ENCODE measurements at regions not wholly inside any gene's neighbourhood (a gene's known extent, or its start where the extent isn't known, plus 50 kb on each side); places are given as distances from the start of the nearest gene placed in this dataset.
A peak's percentile ranks its signal among the peaks of the same experiment; 100 is the strongest.
"Not testable (repeated sequence)": the region's sequence is repeated elsewhere in the genome, so short reads cannot be mapped to it uniquely, and the experiment has no call there.

GRCh38 chr4:156329779-156330178, 376.1 kb upstream of the CTSO start:
- DNase-seq: no peak
- TF ChIP-seq POLR2A (IDR thresholded peaks at IDR 0.05; ENCODE audit: low read length): no peak

GRCh38 chr4:156328882-156329281, 375.2 kb upstream of the CTSO start:
- DNase-seq: no peak
- TF ChIP-seq GATA1 (IDR thresholded peaks at IDR 0.05; ENCODE audit: low read depth, low read length): no peak
- TF ChIP-seq POLR2A (IDR thresholded peaks at IDR 0.05; ENCODE audit: low read length): no peak

DNA sequence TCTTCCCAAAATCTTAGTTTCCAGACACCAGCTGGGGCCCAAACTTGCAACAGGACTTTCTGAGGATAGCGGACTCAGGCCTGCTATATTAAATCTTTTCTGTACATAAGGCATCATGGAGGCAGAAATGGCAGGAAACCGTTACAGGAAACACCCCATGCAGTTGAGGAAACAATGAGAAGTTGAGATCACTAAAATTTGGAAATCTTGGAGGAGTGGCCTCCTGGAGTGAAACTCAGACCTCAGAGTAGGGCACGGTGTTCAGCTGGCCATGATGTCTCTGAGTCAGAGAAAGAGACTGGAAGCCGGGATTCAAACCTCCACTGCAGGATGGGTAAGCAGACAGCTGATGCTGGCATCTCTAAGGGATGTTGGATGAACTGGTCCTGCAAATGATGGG, 372.6 kb upstream of the CTSO start:
- no peak for TF ChIP-seq GATA1 (IDR thresholded peaks at IDR 0.05; ENCODE audit: low read depth, low read length)
- no peak for TF ChIP-seq POLR2A (IDR thresholded peaks at IDR 0.05; ENCODE audit: low read length)
- no peak for DNase-seq

GRCh38 chr4:156322592-156322991, 368.9 kb upstream of the CTSO start:
- TF ChIP-seq GATA1 (IDR thresholded peaks at IDR 0.05; ENCODE audit: low read depth, low read length): no peak
- no peak for TF ChIP-seq POLR2A (IDR thresholded peaks at IDR 0.05; ENCODE audit: low read length)
- DNase-seq: no peak

- TF ChIP-seq POLR2A (IDR thresholded peaks at IDR 0.05; ENCODE audit: low read length) (no peak), GATA1 (IDR thresholded peaks at IDR 0.05; ENCODE audit: low read depth, low read length) (no peak)
- no peak for DNase-seq
Measured at GRCh38 chr4:156321203-156321602, 367.5 kb upstream of the CTSO start.

- no peak for TF ChIP-seq POLR2A (IDR thresholded peaks at IDR 0.05; ENCODE audit: low read length)
- no peak for TF ChIP-seq GATA1 (IDR thresholded peaks at IDR 0.05; ENCODE audit: low read depth, low read length)
- no peak for DNase-seq
Measured at GRCh38 chr4:156313497-156313896, 359.8 kb upstream of the CTSO start.

DNA sequence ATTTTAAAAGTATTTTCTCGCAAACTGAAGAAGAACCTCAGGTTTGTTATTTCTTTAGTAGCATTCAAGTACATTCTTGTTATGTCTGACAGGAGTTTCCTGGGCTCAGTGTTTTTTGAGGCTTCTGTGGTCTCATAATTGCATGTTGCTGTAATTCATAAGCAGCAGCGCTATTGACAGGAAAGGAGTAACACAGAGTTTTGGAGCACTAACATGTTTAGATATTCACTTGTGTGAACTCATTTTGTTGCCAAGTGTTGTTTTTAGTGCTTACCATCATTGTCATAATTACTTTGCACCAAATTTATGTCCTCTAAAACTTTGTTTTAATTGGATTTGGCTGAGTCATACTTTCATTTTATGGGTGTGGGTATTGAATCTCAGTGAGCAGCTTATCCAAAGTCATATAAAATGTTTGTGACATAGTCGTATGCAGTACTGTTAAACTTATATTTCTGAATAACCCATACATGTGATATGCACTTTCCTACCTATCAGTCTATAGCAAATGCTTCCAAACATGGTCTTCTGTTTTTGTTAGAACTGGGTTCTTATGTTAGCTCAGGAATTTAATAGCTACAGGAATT, 358.7 kb upstream of the CTSO start:
- no peak for TF ChIP-seq POLR2A (IDR thresholded peaks at IDR 0.05; ENCODE audit: low read length)
- DNase-seq: no peak

- no peak for DNase-seq
- TF ChIP-seq POLR2A (IDR thresholded peaks at IDR 0.05; ENCODE audit: low read length) (no peak), GATA1 (IDR thresholded peaks at IDR 0.05; ENCODE audit: low read depth, low read length) (no peak)
Measured at GRCh38 chr4:156309031-156309430, 355.4 kb upstream of the CTSO start.

DNA sequence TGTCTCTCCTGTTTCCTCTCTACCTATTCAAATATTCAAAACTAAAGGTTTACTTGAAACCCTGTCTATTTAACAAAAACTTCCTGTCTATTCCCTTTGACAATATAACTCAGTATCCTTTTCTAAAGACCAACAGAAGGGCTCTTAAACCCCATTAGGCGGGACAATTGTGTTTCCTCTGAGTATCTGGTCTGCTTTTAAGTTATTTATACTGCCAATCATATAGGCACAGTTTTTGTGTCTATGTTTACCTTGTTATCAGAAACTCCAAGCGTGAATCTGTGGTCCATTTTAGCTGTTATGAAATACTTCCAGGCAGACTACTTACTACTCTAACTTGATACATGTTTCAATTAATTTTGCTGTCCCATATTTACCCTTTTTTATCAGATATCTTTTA, 350.0 kb upstream of the CTSO start:
- TF ChIP-seq POLR2A (IDR thresholded peaks at IDR 0.05; ENCODE audit: low read length) (no peak), GATA1 (IDR thresholded peaks at IDR 0.05; ENCODE audit: low read depth, low read length) (no peak)
- DNase-seq: no peak

- TF ChIP-seq POLR2A (IDR thresholded peaks at IDR 0.05; ENCODE audit: low read length) (no peak), GATA1 (IDR thresholded peaks at IDR 0.05; ENCODE audit: low read depth, low read length) (no peak)
- DNase-seq: no peak
Measured at GRCh38 chr4:156298230-156298629, 344.6 kb upstream of the CTSO start.

DNA sequence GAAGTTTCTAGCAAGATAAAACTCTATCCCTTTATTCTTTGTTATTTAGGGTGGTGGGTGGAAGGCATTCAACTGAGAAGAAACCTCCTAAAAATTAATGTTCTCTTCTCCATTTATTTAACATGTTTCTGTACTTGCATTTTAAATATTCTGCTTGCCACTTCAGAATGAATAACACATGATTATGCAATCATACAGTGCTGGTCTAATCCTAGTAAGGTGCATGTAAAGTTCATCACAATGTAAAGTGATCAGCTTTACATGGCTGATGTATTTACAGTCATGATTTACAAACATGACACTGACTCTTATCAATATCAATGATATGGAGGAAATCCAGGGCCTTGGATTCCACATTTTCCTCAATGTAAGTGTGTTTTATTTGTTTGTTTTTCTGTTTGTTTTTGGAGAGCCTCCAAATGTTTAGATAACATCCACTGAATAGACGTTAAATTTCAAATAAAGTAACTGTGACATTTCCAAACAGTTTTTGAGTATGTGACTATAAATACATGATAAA, 342.1 kb upstream of the CTSO start:
- TF ChIP-seq GATA1 (IDR thresholded peaks at IDR 0.05; ENCODE audit: low read depth, low read length): no peak
- DNase-seq: no peak

- no peak for TF ChIP-seq POLR2A (IDR thresholded peaks at IDR 0.05; ENCODE audit: low read length)
- no peak for TF ChIP-seq GATA1 (IDR thresholded peaks at IDR 0.05; ENCODE audit: low read depth, low read length)
- DNase-seq: peak; percentile 3 to 62
Measured at GRCh38 chr4:156294577-156294976, 340.9 kb upstream of the CTSO start.

DNA sequence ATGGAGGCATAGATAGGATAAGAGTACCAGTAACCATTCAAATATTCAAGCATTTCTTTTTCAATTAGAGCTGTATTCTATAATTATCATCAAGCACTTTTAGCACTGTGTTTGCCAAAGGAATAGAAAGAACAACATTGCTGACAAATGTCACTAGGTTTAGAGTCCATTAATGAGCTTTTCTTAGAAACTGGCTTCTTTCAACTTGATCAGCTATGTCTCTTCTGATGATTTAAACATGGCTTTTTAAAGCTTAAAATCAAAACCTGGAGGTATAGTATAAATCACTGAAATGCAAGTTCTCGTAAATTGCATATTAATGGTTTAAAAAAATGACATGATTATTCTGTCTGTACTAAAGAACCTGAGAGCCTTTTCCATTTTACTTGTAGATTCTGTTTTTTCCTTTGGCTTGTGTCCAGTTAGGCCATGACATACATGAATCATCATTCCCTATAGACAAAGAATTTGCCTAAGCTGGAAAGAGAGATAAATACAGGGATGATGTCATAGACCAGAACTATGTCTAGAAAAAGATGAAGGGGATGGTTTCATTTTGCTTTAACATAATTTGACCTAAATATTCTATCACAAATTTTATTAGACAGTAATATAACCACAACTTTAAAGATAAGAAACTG, 340.1 kb upstream of the CTSO start:
- DNase-seq: peak; percentile 10 to 67
- TF ChIP-seq GATA1 (IDR thresholded peaks at IDR 0.05; ENCODE audit: low read depth, low read length): no peak
- no peak for TF ChIP-seq POLR2A (IDR thresholded peaks at IDR 0.05; ENCODE audit: low read length)

GRCh38 chr4:156291317-156291716, 337.7 kb upstream of the CTSO start:
- TF ChIP-seq GATA1 (IDR thresholded peaks at IDR 0.05; ENCODE audit: low read depth, low read length) (no peak), POLR2A (IDR thresholded peaks at IDR 0.05; ENCODE audit: low read length) (no peak)
- DNase-seq: no peak

DNA sequence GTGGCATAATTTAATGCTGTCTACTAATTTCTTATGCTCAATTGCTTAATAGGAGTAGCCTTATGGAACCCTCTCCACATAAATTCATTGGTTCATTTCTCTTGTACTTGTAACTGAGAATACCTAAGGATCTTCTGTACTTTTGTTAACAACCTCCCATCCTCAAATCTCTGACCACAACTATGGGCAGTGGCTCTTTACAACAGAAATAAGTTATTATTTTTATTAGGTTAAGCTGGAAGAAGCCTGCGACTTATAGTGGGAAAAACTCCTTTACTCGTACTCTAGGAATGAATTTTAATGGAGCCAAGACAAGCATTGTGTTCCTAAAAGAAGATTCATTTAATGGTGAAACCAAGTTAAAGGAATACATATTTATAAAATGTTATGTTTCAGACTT, 337.1 kb upstream of the CTSO start:
- no peak for DNase-seq
- TF ChIP-seq GATA1 (IDR thresholded peaks at IDR 0.05; ENCODE audit: low read depth, low read length) (no peak), POLR2A (IDR thresholded peaks at IDR 0.05; ENCODE audit: low read length) (no peak)

- not testable (repeated sequence) for DNase-seq
Measured at GRCh38 chr4:156290026-156290425, 336.4 kb upstream of the CTSO start.
